Neural progenitor cell (in vitro differentiated cells): ENCODE measurements at regions not wholly inside any gene's neighbourhood (a gene's known extent, or its start where the extent isn't known, plus 50 kb on each side); places are given as distances from the start of the nearest gene placed in this dataset.

ENCODE experiments used
- EZH2 ChIP-seq: fragments of 200-600 bp; sonication (generic); IDR thresholded peaks from 2 replicates; pipeline ENCODE4 v1.6.1; 2017; ENCODE audit warnings: antibody characterized with exemption, mild to moderate bottlenecking, moderate library complexity
- EZH2phosphoT487 ChIP-seq: fragments of 200-600 bp; sonication (generic); IDR thresholded peaks from 2 replicates; pipeline ENCODE4 v1.6.1; 2017; ENCODE audit warnings: antibody characterized with exemption
- TF ChIP-seq, protein P1 (sequence below): fragments of 200-600 bp; sonication (generic); IDR thresholded peaks from 2 replicates; pipeline ENCODE4 v1.5.1; 2017; ENCODE audit warnings: antibody characterized with exemption, mild to moderate bottlenecking

DNA sequence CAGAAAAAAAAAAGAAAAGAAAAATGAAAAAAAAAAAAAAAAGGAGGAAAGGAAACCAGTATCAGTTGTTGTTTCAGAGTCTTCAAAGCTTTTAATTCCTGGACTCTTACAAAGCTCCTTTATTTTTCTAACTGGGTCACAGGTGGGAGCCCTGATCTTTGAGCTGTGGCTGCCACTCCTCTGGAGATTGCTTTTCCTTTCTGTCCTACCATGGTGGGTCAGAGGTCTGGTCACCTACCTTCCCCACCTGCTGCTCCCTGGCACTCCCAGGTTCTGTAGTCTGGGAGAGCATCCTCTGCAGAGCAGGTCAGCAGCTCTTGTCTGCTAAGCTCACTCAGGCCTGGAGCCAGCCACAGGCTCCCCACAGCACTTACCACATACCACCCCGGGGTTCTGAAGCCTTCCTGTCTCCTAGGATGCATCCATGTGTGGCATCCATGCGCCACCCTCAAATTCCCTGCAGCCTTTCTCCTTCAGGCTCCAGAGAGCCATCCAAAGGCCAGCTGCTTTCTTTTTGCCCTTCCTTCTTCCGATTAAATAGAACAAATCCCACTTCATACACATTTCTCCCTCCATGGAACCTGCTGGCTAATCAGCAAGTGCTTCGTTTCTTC lies 73.2 kb upstream of the TPK1 start:
- TF ChIP-seq, protein P1, sequence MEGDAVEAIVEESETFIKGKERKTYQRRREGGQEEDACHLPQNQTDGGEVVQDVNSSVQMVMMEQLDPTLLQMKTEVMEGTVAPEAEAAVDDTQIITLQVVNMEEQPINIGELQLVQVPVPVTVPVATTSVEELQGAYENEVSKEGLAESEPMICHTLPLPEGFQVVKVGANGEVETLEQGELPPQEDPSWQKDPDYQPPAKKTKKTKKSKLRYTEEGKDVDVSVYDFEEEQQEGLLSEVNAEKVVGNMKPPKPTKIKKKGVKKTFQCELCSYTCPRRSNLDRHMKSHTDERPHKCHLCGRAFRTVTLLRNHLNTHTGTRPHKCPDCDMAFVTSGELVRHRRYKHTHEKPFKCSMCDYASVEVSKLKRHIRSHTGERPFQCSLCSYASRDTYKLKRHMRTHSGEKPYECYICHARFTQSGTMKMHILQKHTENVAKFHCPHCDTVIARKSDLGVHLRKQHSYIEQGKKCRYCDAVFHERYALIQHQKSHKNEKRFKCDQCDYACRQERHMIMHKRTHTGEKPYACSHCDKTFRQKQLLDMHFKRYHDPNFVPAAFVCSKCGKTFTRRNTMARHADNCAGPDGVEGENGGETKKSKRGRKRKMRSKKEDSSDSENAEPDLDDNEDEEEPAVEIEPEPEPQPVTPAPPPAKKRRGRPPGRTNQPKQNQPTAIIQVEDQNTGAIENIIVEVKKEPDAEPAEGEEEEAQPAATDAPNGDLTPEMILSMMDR: no peak
- no peak for TF ChIP-seq EZH2phosphoT487
- TF ChIP-seq EZH2: no peak
